ENCODE measurements at regions not wholly inside any gene's neighbourhood (a gene's known extent, or its start where the extent isn't known, plus 50 kb on each side); places are given as distances from the start of the nearest gene placed in this dataset.

DNA sequence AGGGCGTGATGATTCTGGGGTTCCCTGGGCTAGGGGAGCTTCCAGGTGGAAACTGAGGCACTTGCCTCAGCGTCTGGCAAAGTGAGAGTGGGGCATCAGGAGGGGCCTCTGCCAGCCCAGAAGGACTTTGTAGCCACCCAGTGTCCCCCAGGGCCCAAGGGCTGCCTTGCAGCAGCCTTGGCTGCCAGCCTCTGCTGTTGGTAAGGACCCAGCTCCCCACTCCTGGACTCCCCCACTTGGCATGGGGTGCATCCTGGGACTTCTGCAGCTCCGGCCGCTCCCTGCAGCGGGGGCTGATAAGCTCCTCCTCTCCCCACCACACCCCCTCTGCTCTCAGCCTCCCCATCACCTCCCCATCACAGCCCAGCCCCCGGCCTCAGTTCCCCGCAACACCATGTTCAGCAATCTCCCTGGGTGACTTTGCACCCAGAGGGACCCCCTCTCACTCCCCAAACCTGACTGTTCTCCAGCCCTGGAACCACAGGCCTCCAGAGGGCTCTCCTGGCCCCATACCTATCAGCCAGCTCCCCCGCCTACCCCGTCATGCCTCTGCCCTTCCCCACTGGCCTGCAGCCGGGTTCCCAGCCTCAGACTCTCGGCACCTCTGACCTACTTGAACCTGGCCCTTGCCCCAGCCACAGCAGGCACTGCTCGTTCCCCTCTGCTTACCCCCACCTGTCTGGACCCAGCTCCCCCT lies 113.0 kb downstream of the CRYAA start:
- ChIA-PET POLR2A (no interaction called here), CTCF (no interaction called here)
- Histone ChIP-seq H3K79me2 (ENCODE audit: control insufficient read depth, insufficient read depth, low read length) (no peaks in the 10 kb centered on the region), H3K27me3 (ENCODE audit: control insufficient read depth in 2 of 2, insufficient read depth in 2 of 2, low read length in 2 of 2) (peaks cover 0 to 3% of the 10 kb centered on the region in 2 experiments), H3K36me3 (ENCODE audit: control insufficient read depth in 2 of 2, extremely low read depth in 1 of 2, insufficient read depth in 2 of 2, low read length in 2 of 2) (no peaks in the 10 kb centered on the region), H3K9me1 (replicated peaks; ENCODE audit: control insufficient read depth, extremely low read depth, insufficient read depth, low read length) (no peaks in the 10 kb centered on the region), H3K9me3 (replicated peaks; ENCODE audit: control insufficient read depth, insufficient read depth, low read length) (no peaks in the 10 kb centered on the region), H3K4me2 (ENCODE audit: insufficient read depth, low read length) (no peak overlapping the region), H2AFZ (ENCODE audit: low read depth, low read length) (no peak overlapping the region), H4K20me1 (replicated peaks; ENCODE audit: control insufficient read depth, extremely low read depth, insufficient read depth, low read length) (no peaks in the 10 kb centered on the region), H3K4me1 (ENCODE audit: control insufficient read depth, extremely low read depth, insufficient read depth, low read length) (no peaks in the 10 kb centered on the region), H3K4me3 (replicated peaks in 1 of 3; ENCODE audit: insufficient read depth in 1 of 3, low read depth in 1 of 3, low read length in 3 of 3) (no peak overlapping the region), H3K9ac (replicated peaks; ENCODE audit: extremely low read depth, insufficient read depth, low read length) (no peak overlapping the region), H3K27ac (ENCODE audit: insufficient read depth, low read depth, low read length) (no peak overlapping the region)
- no peak for DNase-seq (ENCODE audit: low read depth, low spot score)
- no peak for TF ChIP-seq MAX (IDR thresholded peaks at IDR 0.05; ENCODE audit: insufficient read depth, insufficient read length)
- TF ChIP-seq FOS (IDR thresholded peaks at IDR 0.05; ENCODE audit: borderline replicate concordance, insufficient read depth, low read length), result no peak
- TF ChIP-seq MYC (IDR thresholded peaks at IDR 0.05; ENCODE audit: low read depth, low read length), result no peak
- TF ChIP-seq POLR2AphosphoS5 (IDR thresholded peaks at IDR 0.05; ENCODE audit: insufficient read depth, low read depth, low read length), result no peak
- no peak for TF ChIP-seq JUN (IDR thresholded peaks at IDR 0.05; ENCODE audit: borderline replicate concordance, insufficient read depth, insufficient read length, low read depth)
- no peak for TF ChIP-seq CTCF (IDR thresholded peaks at IDR 0.05; ENCODE audit: extremely low read depth in 1 of 2, insufficient read depth in 1 of 2, low read depth in 1 of 2, low read length in 2 of 2)
- TF ChIP-seq GATA2 (IDR thresholded peaks at IDR 0.05; ENCODE audit: insufficient read depth, insufficient read length, low read depth, low read length), result no peak
- no peak for TF ChIP-seq POLR2A (IDR thresholded peaks at IDR 0.05; ENCODE audit: low read depth, low read length)
- TF ChIP-seq EZH2 (IDR thresholded peaks at IDR 0.05; ENCODE audit: borderline replicate concordance, low read depth, low read length, severe bottlenecking), result no peak
- no TSS peak for BruUV-seq (replicated peaks)
- no peak for FAIRE-seq
- intact Hi-C loops (cut with micrococcal nuclease) (no loop called here), dilution Hi-C loops (cut with MboI; ENCODE audit: extremely low pct_ligation_motif_present, low sequenced_read_pairs) (no loop called here)
